ENCODE measurements at regions not wholly inside any gene's neighbourhood (a gene's known extent, or its start where the extent isn't known, plus 50 kb on each side); places are given as distances from the start of the nearest gene placed in this dataset.
A peak's percentile ranks its signal among the peaks of the same experiment; 100 is the strongest.

DNA sequence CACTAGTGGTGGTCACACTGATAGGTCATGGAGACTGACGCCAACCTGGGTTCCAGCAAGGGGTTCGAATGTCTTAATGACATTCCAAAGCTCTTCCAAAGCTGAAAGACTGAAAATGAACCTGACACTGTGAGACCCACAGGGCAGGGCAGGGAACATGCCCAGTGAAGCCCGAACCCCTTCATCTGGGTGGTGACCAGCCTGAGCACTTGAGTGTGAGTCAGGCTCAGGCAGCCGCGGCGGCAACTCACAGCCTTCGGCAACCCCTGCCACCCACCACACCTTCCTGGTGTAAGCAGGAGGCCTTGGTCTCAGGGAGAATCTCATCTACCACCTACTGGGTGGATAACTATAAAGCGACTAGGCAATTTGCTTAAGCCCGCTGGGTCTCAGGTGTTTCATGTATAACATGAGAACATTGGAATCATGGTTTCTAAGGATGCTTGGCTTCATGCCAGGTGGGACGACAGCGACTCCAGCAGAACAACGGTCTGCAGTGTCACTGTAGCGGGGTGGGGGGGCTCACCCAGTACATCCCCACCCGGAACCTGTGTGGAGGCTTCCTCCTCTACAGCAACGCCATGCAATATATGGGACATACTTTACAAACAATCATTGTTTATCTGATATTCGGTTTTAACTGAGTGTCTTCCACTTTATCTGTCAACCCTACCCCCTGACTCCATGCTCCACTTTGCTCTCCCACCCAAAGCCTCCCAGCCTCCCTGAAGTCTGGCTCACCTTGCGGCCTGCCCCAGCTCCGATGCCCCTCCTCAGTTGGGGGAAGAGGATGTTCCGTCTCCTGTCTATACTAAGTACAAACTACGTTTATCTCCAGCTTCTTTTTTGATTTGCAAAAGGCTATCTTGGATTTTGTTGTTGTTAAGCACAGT lies 125.0 kb upstream of the MEF2A start:
- no peak for DNase-seq (ENCODE audit: low read depth in 2 of 2)

GRCh38 chr15:99441444-99441800 lies 124.4 kb upstream of the MEF2A start:
- no peak for DNase-seq (ENCODE audit: low read depth in 2 of 2)

DNA sequence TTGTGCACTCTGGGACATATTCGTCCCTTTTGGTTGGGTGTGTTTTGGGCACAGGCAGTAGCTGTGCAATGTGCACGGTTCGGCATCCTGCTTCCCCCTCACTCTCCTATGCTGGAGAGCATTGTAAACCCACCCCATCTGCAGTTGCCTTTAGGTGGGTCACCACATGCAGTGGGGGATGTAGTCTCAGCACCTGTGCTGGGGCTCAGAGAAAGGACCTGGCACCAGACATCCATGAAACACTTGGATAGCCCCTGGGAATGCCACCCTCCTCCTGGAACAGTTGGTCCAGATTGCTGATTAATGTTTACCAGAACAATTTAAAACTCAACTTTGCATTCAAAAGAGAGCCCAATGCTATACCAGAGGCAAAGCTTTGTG lies 123.9 kb upstream of the MEF2A start:
- DNase-seq (ENCODE audit: low read depth in 2 of 2), result no peak

GRCh38 chr15:99442252-99442897 lies 123.4 kb upstream of the MEF2A start:
- DNase-seq (ENCODE audit: low read depth in 2 of 2), result no peak

DNA sequence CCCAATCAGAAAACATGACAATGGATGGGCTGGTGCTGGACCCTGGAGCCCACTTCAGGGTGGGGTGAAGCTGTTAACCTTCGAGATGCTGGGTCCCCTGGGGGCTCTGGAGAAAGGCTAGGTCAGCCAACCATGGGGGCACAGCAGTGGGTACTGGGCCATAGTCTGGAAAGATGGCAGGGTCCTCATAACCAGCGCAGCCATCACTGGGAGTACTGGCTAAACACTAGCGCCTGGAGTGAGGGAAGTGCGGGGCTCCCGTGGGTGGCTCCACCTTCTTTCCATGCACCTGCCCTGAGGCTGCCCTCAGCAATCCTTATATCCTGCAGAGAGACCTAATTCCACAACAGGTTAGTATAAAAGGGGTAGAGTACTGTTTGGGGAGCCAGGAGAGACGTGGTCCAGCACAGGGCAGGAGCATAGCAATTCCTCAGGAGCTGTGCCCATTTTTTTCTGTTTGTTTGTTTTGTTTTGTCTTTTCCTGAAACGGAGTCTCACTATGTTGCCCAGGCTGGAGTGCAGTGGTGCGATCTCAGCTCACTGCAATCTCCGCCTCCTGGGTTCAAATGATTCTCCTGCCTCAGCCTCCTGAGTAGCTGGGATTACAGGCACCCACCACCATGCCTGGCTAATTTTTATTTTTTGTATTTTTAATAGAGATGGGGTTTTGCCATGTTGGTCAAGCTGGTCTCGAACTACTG lies 122.6 kb upstream of the MEF2A start:
- DNase-seq (ENCODE audit: low read depth in 2 of 2), result no peak

GRCh38 chr15:99443768-99444446 lies 121.9 kb upstream of the MEF2A start:
- DNase-seq (ENCODE audit: low read depth in 2 of 2), result no peak

DNA sequence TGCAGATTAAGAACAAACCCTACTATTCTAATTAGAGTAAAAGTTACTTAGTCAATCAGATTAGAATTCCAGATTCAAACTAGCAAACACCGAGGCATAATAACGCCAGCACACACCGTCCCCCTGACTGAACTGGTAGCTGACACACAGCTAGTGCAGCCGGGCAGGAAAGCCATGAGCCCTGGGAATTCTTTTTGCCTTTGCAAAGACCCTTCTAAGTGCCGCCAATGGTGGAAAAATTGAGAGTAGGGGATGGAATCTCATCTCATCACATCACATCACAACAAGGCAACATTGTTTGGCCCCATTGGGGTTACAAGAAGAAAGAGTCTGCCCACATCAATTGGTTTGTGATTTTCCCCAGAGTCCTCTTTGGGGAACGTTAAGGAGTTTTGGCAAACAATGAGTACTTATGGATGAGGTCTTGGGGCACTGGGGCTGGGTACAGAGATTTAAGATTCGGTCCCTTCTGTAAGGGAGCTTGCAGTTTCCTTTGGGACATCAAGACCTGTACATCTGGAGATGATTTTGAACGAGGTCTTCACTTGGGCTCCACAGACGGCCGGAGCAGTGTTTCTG lies 120.4 kb upstream of the MEF2A start:
- no peak for DNase-seq (ENCODE audit: low read depth in 2 of 2)

DNA sequence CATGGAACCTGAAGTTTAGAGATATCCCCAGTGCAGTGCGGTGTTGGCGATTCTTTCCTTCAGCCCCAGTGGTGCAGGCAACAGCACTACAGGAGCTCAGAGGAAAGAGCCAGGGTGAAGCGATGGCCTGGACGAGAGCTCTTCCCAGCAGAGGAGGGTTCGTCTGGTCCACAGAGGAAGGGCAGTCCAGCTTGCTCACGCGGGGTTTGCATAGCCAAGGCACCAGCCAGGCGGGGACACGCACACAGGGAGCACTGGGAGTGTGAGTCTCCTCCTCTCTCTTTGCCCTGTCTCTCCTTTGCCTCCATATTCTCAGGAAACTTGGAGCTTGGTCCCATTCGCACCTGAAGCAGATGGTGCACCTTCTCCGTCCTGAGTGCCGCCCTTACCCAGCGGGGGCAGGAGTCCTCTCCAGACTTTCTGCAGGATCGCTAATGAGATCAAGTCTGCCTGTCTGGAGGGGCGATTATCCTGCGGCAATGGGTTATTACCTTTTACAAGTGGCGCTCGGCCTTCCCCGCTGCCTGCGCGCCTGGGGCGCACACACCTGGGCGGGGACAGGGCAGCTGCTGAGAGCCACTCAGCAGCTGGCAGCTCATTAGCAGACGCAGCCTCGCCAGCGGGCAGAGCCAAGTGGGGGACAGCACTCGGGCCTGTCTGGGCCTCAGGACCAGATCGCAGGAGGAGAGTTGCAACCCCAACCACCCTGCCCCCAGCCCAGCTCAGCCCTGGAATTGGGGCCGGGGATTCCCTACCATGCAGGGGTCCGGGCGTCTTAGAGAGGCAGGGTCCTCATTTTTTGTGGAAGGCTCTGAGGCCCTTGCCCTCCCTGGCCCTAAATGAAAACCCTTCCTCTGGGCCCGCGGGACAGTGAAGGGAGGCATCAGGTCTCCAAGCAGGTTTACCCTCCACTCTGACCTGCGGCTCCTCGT lies 119.0 kb upstream of the MEF2A start:
- DNase-seq (ENCODE audit: low read depth in 2 of 2), result no peak

DNA sequence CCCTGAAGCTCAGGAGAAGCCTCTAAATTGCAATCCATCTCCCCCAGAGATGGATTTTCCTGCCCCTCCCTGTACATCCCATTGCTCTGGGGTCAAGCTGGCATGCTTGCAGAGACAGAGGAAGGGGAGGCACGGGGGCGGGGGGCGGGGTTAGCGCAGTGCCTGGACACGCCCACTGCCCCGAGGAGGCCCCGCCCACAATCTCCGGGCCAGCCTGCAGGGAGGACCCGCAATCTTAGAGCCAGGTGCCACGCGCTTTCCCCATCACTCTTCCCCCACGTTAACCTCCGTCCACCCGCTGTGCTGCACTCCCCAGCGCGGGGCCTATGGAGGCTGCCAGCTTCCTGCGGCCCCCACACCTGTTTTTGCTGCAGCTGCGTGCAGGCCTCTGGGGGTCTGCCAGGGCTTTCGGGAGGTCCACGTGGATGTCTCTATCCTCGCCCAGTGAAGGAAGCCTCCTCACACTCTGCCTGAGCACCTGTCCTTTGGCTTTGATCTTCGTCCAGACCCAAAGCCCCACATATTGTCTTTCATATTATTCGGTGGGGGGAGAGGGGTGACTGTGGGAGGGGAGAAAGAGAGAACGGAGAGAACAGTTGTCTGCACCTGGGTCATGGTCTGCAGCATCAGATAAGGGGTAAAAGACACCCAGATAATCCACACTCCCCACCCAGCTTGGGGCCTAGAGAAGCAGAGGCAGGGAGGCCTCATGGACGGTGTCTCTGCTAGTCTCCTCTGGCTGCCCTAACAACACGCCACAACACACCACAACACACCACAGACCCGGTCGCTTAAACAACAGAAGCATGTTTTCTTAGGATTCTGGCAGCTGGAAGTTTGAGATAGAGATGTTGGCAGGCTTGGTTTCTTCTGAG lies 118.0 kb upstream of the MEF2A start:
- DNase-seq (ENCODE audit: low read depth in 2 of 2), result no peak

DNA sequence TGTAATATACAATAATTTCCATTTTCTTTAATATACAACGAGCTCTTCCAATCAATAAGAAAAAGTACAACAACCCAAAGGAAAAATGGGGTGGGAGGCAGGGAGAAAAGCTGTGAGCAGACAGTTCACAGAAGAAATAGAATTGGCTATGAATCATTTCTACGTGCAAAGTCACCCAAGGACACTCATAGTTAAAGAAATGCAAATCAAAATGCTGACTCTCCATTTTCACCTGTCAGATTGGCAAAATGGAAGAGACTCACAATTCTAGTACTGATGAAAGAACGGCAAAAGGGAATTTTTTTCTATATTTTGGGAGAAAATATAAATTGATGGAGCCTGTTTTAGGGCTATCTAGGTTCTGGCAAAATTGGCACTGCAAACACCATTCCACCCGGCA lies 116.3 kb upstream of the MEF2A start:
- DNase-seq (ENCODE audit: low read depth in 2 of 2), result no peak

DNA sequence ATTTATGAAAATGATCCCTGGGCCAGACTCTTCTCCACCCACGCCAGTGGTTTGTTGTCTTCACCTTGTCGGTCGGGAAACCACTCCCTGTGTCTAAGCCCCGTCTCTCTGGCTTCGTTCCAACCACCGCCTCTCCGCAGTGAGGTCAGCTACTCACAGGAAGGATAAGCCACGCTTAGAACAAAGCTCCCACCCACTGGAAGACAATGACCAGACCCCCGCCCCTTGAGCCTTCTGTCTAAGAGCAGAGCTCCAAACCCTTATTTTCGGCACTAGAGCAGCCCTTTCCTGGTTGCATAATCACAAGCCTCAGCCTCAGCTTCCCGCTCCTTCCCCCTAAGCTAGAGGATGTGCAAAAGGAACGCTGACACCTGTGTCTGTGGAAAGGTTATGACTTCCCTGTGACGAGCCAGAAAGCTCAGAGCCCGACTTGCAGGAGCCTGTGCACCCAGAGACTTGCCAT lies 114.9 kb upstream of the MEF2A start:
- DNase-seq (ENCODE audit: low read depth in 2 of 2), result peak; percentile 53 to 72

GRCh38 chr15:99451484-99451883 lies 114.3 kb upstream of the MEF2A start:
- DNase-seq (ENCODE audit: low read depth in 2 of 2), result no peak

- no peak for DNase-seq (ENCODE audit: low read depth in 2 of 2)
Observed at GRCh38 chr15:99452010-99452409, 113.8 kb upstream of the MEF2A start.

- no peak for DNase-seq (ENCODE audit: low read depth in 2 of 2)
Observed at GRCh38 chr15:99452728-99453636, 112.8 kb upstream of the MEF2A start.

DNA sequence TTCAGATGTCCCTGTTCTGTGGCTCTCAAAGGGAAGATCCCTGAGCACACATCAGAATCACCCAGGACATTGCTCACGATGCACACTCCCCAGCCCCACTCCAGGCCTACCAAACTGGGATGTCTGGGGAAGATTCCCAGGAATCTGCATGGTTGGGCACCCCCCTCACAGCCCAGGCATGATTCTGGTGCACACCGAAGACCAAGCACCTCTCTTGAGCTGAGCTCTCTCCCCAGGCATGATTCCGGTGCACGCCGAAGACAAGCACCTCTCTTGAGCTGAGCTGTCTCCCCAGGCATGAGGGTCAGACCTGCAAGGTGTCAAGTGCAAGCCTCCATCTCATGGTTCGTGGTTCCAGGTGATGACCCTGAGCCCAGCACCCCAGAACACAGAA lies 112.2 kb upstream of the MEF2A start:
- DNase-seq (ENCODE audit: low read depth in 2 of 2), result no peak

DNA sequence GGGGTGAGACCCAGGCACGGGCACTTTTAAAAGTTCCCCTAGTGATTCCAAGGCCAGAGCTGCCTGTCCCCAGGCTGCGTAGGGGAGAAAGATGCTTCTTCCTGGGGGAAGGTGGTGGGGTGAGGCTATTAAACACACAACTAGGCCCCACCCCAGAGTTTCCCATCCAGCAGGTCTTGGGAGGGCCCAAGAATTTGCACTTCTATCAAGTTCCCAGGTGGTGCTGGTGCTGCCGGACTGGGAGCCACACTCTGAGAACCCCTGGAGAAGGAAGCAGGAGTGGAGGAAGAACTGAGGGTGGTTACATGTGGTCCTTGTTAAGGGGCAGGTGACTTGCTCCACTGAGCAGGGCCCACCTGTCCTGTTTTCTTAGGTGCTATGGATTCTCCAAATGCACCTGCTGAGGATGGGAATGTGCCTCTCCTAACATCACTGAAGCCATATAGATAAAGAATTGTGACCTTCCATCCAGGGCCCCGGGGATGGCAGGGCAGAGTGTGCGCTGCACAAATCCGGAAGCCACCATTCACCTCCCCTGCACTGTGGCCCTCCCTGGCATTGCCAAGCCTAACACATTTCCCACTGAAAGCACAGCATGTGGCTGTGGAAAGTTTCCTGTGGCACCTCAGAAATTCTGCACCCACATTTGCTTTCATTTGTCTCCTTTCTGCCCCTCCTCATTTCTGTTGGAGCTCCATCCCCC lies 111.5 kb upstream of the MEF2A start:
- no peak for DNase-seq (ENCODE audit: low read depth in 2 of 2)

DNA sequence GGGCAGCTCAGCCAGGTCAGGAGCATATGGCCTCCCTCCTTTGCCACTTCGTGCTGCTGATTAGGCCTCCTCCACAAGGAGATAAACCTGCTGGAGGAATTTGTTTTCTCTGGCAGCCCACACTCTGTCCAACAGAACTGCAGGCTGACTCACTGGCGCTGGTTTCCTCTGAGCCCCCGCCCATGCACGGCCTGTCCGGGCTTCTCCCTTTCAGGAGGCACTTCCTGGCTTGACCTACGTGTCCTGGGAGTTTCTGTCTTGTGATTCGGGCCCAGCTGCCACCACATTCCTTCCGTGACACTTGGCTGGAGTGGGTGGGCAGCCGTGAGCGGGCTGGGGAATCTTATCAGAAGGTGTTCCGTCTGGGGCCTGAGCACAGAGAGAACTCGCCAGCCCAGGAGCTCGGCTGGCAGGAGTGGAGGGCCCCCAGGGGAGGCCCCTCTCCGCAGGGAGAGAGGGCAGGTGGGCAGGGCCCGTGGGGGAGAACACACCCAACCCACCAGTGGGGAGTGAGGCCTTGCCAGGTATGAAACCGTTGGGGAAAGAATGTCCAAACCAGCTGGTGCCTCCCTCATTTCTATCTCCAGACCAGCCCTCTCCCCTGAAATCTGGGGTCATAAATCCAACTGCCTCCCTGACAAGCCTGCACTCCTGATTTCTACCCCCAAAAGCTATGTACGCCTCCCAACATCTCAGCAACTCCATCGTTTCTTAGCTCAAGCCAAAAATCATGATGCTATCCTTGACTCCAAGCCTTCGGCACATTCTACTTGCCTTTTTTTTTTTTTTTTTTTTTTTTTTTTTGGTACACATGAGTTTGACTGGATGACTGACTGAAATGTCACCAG lies 110.6 kb upstream of the MEF2A start:
- DNase-seq (ENCODE audit: low read depth in 2 of 2), result no peak

Data from stimulated activated CD4-positive, alpha-beta T cell treated with anti-CD3 and anti-CD28 coated beads, Interleukin-4, amount 100 ng/mL, for 48 hours (primary cell).